ENCODE measurements at regions not wholly inside any gene's neighbourhood (a gene's known extent, or its start where the extent isn't known, plus 50 kb on each side); places are given as distances from the start of the nearest gene placed in this dataset.

DNA sequence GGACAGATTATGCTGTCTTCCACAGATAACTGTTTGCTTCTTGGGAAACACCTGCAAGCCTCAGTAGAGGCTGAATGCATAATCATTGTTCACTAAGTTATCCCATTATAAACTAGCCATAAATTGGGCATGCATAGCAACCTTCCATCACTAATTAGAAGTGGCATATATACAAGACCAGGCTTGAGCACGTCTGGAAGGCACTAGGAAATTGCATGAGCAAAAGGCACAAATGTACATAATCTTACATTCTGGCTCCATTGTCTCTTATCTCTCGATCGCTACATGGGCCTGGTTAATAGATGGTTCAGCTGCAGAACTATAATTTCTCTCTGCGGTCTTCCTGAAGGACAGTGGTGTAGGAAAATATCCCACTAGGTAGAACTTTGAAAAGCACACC, 679.2 kb downstream of the RPL10L start:
- TF ChIP-seq, protein P1, sequence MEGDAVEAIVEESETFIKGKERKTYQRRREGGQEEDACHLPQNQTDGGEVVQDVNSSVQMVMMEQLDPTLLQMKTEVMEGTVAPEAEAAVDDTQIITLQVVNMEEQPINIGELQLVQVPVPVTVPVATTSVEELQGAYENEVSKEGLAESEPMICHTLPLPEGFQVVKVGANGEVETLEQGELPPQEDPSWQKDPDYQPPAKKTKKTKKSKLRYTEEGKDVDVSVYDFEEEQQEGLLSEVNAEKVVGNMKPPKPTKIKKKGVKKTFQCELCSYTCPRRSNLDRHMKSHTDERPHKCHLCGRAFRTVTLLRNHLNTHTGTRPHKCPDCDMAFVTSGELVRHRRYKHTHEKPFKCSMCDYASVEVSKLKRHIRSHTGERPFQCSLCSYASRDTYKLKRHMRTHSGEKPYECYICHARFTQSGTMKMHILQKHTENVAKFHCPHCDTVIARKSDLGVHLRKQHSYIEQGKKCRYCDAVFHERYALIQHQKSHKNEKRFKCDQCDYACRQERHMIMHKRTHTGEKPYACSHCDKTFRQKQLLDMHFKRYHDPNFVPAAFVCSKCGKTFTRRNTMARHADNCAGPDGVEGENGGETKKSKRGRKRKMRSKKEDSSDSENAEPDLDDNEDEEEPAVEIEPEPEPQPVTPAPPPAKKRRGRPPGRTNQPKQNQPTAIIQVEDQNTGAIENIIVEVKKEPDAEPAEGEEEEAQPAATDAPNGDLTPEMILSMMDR (IDR thresholded peaks at IDR 0.05; ENCODE audit: low read depth, low read length), result no peak
- TF ChIP-seq EZH2phosphoT487 (IDR thresholded peaks at IDR 0.05; ENCODE audit: low read depth), result no peak

All from OCI-LY3 (cell line).